Ishikawa (cell line): ENCODE measurements at regions not wholly inside any gene's neighbourhood (a gene's known extent, or its start where the extent isn't known, plus 50 kb on each side); places are given as distances from the start of the nearest gene placed in this dataset.

Experiments
- CEBPB ChIP-seq: IDR thresholded peaks from 2 replicates; pipeline ENCODE4 v1.6.1; 2012
- CREB1 ChIP-seq: IDR thresholded peaks from 2 replicates; pipeline ENCODE4 v1.6.1; 2012; ENCODE audit warnings: low read depth
- EGR1 ChIP-seq: IDR thresholded peaks from 2 replicates; pipeline ENCODE4 v1.6.1; 2012
- EP300 ChIP-seq: IDR thresholded peaks from 2 replicates; pipeline ENCODE4 v1.6.1; 2012; ENCODE audit warnings: borderline replicate concordance
- FOXM1 ChIP-seq: IDR thresholded peaks from 2 replicates; pipeline ENCODE4 v1.6.1; 2012; ENCODE audit warnings: low read depth, borderline replicate concordance
- NFIC ChIP-seq: IDR thresholded peaks from 2 replicates; pipeline ENCODE4 v1.6.1; 2012
- RAD21 ChIP-seq: IDR thresholded peaks from 2 replicates; pipeline ENCODE4 v1.6.1; 2012; ENCODE audit warnings: low read depth
- TAF1 ChIP-seq: IDR thresholded peaks from 2 replicates; pipeline ENCODE4 v1.6.1; 2012; ENCODE audit warnings: low read depth, mild to moderate bottlenecking
- TCF12 ChIP-seq: IDR thresholded peaks from 2 replicates; pipeline ENCODE4 v1.6.1; 2012; ENCODE audit warnings: low read depth
- TEAD4 ChIP-seq: IDR thresholded peaks from 2 replicates; pipeline ENCODE4 v1.6.1; 2012
- YY1 ChIP-seq: IDR thresholded peaks from 2 replicates; pipeline ENCODE4 v1.6.1; 2012; ENCODE audit warnings: low read depth
- ZBTB7A ChIP-seq: IDR thresholded peaks from 2 replicates; pipeline ENCODE4 v1.6.1; 2012; ENCODE audit warnings: low read depth
- TF ChIP-seq, protein P1 (sequence below): IDR thresholded peaks from 2 replicates; pipeline ENCODE4 v1.6.1; 2012; ENCODE audit warnings: low read depth, mild to moderate bottlenecking
- TF ChIP-seq, protein P2 (sequence below): IDR thresholded peaks from 2 replicates; pipeline ENCODE4 v1.6.1; 2012
- TF ChIP-seq, protein P3 (sequence below): IDR thresholded peaks from 2 replicates; pipeline ENCODE4 v1.6.1; 2012

DNA sequence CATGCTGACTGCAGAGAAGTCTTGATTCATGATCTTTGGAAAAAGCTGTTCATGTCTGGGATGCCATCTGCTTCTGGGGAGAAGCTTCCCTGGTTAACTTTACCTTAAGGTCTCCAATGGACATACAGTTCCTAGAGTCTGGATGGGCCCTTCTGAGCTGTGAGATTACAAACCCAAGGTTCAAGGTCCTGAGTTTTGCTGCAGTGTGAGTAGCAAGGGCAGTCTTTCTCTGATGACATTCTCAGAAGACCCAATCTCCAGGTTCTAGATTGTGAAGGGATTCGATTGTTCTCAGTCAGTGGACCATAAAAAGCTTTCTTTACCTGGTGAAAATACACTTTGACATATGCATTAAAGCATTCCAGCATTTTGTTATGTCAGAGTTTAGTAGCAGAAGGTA lies 179.2 kb downstream of the AASDH start:
- no peak for TF ChIP-seq ZBTB7A
- no peak for TF ChIP-seq EP300
- no peak for TF ChIP-seq NFIC
- TF ChIP-seq CREB1: no peak
- TF ChIP-seq, protein P1, sequence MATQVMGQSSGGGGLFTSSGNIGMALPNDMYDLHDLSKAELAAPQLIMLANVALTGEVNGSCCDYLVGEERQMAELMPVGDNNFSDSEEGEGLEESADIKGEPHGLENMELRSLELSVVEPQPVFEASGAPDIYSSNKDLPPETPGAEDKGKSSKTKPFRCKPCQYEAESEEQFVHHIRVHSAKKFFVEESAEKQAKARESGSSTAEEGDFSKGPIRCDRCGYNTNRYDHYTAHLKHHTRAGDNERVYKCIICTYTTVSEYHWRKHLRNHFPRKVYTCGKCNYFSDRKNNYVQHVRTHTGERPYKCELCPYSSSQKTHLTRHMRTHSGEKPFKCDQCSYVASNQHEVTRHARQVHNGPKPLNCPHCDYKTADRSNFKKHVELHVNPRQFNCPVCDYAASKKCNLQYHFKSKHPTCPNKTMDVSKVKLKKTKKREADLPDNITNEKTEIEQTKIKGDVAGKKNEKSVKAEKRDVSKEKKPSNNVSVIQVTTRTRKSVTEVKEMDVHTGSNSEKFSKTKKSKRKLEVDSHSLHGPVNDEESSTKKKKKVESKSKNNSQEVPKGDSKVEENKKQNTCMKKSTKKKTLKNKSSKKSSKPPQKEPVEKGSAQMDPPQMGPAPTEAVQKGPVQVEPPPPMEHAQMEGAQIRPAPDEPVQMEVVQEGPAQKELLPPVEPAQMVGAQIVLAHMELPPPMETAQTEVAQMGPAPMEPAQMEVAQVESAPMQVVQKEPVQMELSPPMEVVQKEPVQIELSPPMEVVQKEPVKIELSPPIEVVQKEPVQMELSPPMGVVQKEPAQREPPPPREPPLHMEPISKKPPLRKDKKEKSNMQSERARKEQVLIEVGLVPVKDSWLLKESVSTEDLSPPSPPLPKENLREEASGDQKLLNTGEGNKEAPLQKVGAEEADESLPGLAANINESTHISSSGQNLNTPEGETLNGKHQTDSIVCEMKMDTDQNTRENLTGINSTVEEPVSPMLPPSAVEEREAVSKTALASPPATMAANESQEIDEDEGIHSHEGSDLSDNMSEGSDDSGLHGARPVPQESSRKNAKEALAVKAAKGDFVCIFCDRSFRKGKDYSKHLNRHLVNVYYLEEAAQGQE: no peak
- TF ChIP-seq, protein P2, sequence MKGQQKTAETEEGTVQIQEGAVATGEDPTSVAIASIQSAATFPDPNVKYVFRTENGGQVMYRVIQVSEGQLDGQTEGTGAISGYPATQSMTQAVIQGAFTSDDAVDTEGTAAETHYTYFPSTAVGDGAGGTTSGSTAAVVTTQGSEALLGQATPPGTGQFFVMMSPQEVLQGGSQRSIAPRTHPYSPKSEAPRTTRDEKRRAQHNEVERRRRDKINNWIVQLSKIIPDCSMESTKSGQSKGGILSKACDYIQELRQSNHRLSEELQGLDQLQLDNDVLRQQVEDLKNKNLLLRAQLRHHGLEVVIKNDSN: no peak

DNA sequence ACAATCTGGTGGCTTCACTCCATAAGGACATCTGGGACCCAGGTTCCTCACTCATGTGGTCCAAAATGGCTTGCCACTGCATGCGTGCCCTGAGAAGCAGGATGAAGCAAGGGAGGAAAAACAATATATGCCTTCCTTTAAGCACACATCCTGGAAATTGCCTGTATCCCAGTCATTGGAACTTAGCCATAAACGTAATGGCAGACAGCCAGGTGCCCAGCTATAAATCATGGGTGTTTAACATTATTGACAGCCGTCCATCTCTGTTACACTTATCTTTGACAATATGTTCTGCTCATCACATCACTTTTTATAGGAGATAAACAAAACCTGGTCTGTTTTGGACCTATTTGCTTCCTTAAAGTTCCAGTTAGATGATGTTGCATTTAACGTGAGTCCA lies 181.0 kb downstream of the AASDH start:
- TF ChIP-seq RAD21 (no peak), EGR1 (no peak), TEAD4 (no peak), ZBTB7A (no peak), YY1 (no peak), NFIC (no peak), FOXM1 (no peak)
- TF ChIP-seq, protein P1: no peak
- TF ChIP-seq, protein P2: no peak

DNA sequence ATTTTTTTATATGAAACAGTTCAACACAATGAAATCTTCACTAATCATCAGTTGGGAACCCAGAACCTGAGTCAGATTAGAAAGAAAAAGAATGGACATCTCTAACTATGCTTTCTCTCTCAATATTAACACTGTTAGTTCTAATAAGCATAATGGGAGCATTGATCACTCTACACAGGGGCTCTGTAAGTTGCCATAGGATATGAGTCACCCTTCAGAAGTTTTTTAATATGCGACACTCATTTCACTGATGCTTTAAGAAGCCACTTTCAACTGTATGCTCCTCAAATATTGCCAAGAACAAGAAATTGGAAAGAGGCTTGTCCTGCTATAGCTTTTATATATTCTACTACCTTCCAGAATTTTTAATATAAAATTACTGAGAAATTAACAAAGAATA lies 187.0 kb downstream of the AASDH start:
- TF ChIP-seq CREB1: no peak
- TF ChIP-seq TEAD4: no peak
- TF ChIP-seq EGR1: no peak
- TF ChIP-seq, protein P2: no peak
- TF ChIP-seq TAF1: no peak
- TF ChIP-seq, protein P3, sequence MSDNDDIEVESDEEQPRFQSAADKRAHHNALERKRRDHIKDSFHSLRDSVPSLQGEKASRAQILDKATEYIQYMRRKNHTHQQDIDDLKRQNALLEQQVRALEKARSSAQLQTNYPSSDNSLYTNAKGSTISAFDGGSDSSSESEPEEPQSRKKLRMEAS: no peak

DNA sequence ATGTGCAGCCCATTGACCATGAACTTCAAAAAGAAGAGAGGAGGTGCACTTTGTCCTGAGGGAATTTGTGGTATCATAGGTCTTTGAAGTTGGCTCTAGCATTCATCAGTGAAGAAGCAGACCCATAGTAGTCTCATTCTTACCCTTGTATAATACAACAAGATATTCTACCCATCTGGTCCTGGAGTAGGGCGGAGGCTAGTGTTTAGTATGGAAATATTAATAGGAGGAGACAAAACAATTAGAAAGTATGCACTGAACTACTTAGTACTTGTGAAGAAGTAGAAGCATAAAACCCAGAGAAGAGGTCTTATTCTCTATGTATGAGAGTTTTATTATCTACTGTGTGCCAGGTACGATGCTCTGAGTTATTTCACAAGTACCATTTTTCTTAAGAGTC lies 189.0 kb downstream of the AASDH start:
- TF ChIP-seq, protein P2: no peak
- TF ChIP-seq NFIC (no peak), YY1 (no peak), TCF12 (no peak), EP300 (no peak), TAF1 (no peak), FOXM1 (no peak), TEAD4 (no peak), EGR1 (no peak), RAD21 (no peak), CEBPB (no peak), CREB1 (no peak), ZBTB7A (no peak)
- TF ChIP-seq, protein P1: no peak
- TF ChIP-seq, protein P3: no peak

DNA sequence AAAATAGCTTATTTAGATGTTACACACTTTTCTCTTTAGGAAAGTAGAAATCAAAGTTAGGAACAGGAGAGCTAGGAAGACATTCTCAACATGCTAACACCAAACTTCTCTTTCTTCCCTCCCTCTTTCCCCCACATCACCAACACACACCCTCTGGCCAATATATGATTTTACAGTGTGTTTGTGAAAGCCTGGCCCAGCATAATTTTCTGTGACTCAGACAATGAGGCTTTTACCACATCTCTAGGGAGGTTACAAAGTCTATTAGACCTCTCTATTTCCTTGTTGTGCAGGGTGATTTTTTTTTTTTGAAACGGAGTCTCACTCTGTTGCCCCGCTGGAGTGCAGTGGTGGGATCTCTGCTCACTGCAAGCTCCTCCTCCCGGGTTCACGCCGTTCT lies 189.9 kb downstream of the AASDH start:
- TF ChIP-seq EGR1: no peak
- no peak for TF ChIP-seq YY1
- TF ChIP-seq CREB1: no peak
- TF ChIP-seq, protein P1: no peak
- no peak for TF ChIP-seq TAF1
- TF ChIP-seq FOXM1: no peak
- no peak for TF ChIP-seq NFIC
- no peak for TF ChIP-seq RAD21
- TF ChIP-seq, protein P2: no peak
- no peak for TF ChIP-seq TEAD4
- TF ChIP-seq ZBTB7A: no peak
